Endothelial cell of umbilical vein (primary cell): ENCODE measurements at regions not wholly inside any gene's neighbourhood (a gene's known extent, or its start where the extent isn't known, plus 50 kb on each side); places are given as distances from the start of the nearest gene placed in this dataset.

Experiments used
- BruUV-seq: library from RNA; stranded (reverse); fragments of 400-500 nt; replicated peaks from 2 replicates; lab custom pipeline; 2021; lab: Mats Ljungman, UMichigan
- CTCF ChIA-PET: fragments of 300-600, 350-600 bp; sonication (Branson Sonifier 250); formaldehyde crosslinking; loops from one replicate; lab custom pipeline; 2021; ENCODE audit warnings: antibody characterized with exemption, inconsistent platforms; lab: Charles Lee
- POLR2A ChIA-PET: fragments of 300-600, 350-600 bp; sonication (Branson Sonifier 250); formaldehyde crosslinking; loops from one replicate; lab custom pipeline; 2021; ENCODE audit warnings: antibody characterized with exemption, inconsistent platforms; lab: Charles Lee
- DNase-seq: peaks from one replicate; pipeline ENCODE4 v3.0.0-alpha.2; 2011; ENCODE audit warnings: low read depth, low spot score
- FAIRE-seq: peaks from 2 replicates; lab custom pipeline; 2011; peaks lifted over from hg19 to GRCh38; lab: Jason Lieb, UNC
- H2AFZ ChIP-seq: 2 replicates; pipeline ENCODE4 v1.6.0; 2012; ENCODE audit warnings: low read depth, low read length, control low read depth, inconsistent platforms
- H3K27ac ChIP-seq: 2 replicates; pipeline ENCODE4 v1.5.1; 2011; ENCODE audit warnings: low read depth, mild to moderate bottlenecking, control low read depth, low read length, moderate library complexity; ENCODE audit not compliant: insufficient read depth
- H3K27me3 ChIP-seq, 2 experiments: 2 replicates each; pipeline versions ENCODE4 v1.6.0 to v1.6.1; 2011; ENCODE audit warnings: low read length in 2 of 2, mixed read lengths in 1 of 2; ENCODE audit not compliant: control insufficient read depth in 2 of 2, insufficient read depth in 2 of 2
- H3K36me3 ChIP-seq, 2 experiments: 2 replicates in 1 of 2; 3 replicates in 1 of 2; pipeline ENCODE4 v1.5.1; 2011; ENCODE audit warnings: low read length in 2 of 2, mild to moderate bottlenecking in 1 of 2, moderate library complexity in 1 of 2; ENCODE audit not compliant: control insufficient read depth in 2 of 2, insufficient read depth in 2 of 2; ENCODE audit errors: extremely low read depth in 1 of 2
- H3K4me1 ChIP-seq: 3 replicates; pipeline ENCODE4 v1.5.1; 2011; ENCODE audit warnings: mild to moderate bottlenecking, low read length; ENCODE audit not compliant: control insufficient read depth, insufficient read depth; ENCODE audit errors: extremely low read depth
- H3K4me2 ChIP-seq: 2 replicates; pipeline ENCODE4 v1.6.1; 2011; ENCODE audit warnings: low read length, control low read depth, mixed read lengths; ENCODE audit not compliant: insufficient read depth
- H3K4me3 ChIP-seq, 3 experiments: fragments of 200-600 bp in 1 of 3; sonication (generic), shearing (Covaris generic) in 1 of 3; replicated peaks in 1 of 3; 2 replicates each; pipeline ENCODE4 v1.5.1; 2011 to 2016; ENCODE audit warnings: control low read depth in 3 of 3, low read length in 3 of 3, mild to moderate bottlenecking in 2 of 3, inconsistent platforms in 1 of 3, low read depth in 1 of 3, moderate library complexity in 1 of 3; ENCODE audit not compliant: insufficient read depth in 1 of 3
- H3K79me2 ChIP-seq: 2 replicates; pipeline ENCODE4 v1.6.0; 2012; ENCODE audit warnings: low read length, inconsistent platforms; ENCODE audit not compliant: control insufficient read depth, insufficient read depth
- H3K9ac ChIP-seq: replicated peaks from 2 replicates; pipeline ENCODE3; 2011; ENCODE audit warnings: low read length, control low read depth; ENCODE audit not compliant: insufficient read depth; ENCODE audit errors: extremely low read depth
- H3K9me1 ChIP-seq: replicated peaks from 3 replicates; pipeline ENCODE4 v1.6.0; 2011; ENCODE audit warnings: mild to moderate bottlenecking, low read length; ENCODE audit not compliant: control insufficient read depth, insufficient read depth; ENCODE audit errors: extremely low read depth
- H3K9me3 ChIP-seq: replicated peaks from 2 replicates; pipeline ENCODE4 v1.5.1; 2012; ENCODE audit warnings: low read length, inconsistent platforms; ENCODE audit not compliant: control insufficient read depth, insufficient read depth
- H4K20me1 ChIP-seq: replicated peaks from 2 replicates; pipeline ENCODE3; 2011; ENCODE audit warnings: mild to moderate bottlenecking, low read length; ENCODE audit not compliant: control insufficient read depth, insufficient read depth; ENCODE audit errors: extremely low read depth
- EZH2 ChIP-seq: IDR thresholded peaks from 2 replicates; pipeline ENCODE4 v1.6.1; 2012; ENCODE audit warnings: borderline replicate concordance, low read depth, mild to moderate bottlenecking, moderate library complexity, low read length, inconsistent platforms; ENCODE audit not compliant: severe bottlenecking
- FOS ChIP-seq: IDR thresholded peaks from 2 replicates; pipeline ENCODE4 v1.6.1; 2011; ENCODE audit warnings: mild to moderate bottlenecking, low read length, moderate library complexity, borderline replicate concordance; ENCODE audit not compliant: insufficient read depth
- GATA2 ChIP-seq: IDR thresholded peaks from 2 replicates; pipeline ENCODE4 v1.7.0; 2011; ENCODE audit warnings: low read depth, mild to moderate bottlenecking, moderate library complexity, mixed read lengths, low read length; ENCODE audit not compliant: insufficient read length, insufficient read depth
- JUN ChIP-seq: IDR thresholded peaks from 2 replicates; pipeline ENCODE4 v1.6.1; 2011; ENCODE audit warnings: borderline replicate concordance, low read depth; ENCODE audit not compliant: insufficient read length, insufficient read depth
- MYC ChIP-seq: IDR thresholded peaks from one replicate; pipeline ENCODE4 v1.6.1; 2011; ENCODE audit warnings: mild to moderate bottlenecking, low read depth, low read length
- POLR2A ChIP-seq: IDR thresholded peaks from 2 replicates; pipeline ENCODE4 v1.6.1; 2012; ENCODE audit warnings: low read depth, mild to moderate bottlenecking, control low read depth, low read length
- POLR2AphosphoS5 ChIP-seq: IDR thresholded peaks from 2 replicates; pipeline ENCODE4 v1.6.1; 2012; ENCODE audit warnings: low read depth, mild to moderate bottlenecking, control low read depth, low read length, moderate library complexity; ENCODE audit not compliant: insufficient read depth
- dilution Hi-C: fragments of 300-500 bp; cut with MboI; formaldehyde crosslinking; loops from one replicate; pipeline ENCODE4 v1.15.0; 2019; ENCODE audit warnings: low sequenced_read_pairs; ENCODE audit not compliant: extremely low pct_ligation_motif_present
- intact Hi-C: fragments of 100-400 bp; cut with micrococcal nuclease; formaldehyde crosslinking; loops from one replicate; pipeline ENCODE4 v1.10.0; 2022
- TF ChIP-seq, protein P1 (sequence below), 2 donors: IDR thresholded peaks; 1 replicate in 1 of 2; 2 replicates in 1 of 2; pipeline ENCODE4 v1.5.1; 2011; ENCODE audit warnings: low read length in 2 of 2, mild to moderate bottlenecking in 2 of 2, moderate library complexity in 2 of 2, control low read depth in 1 of 2, inconsistent platforms in 1 of 2, low read depth in 1 of 2; ENCODE audit not compliant: insufficient read depth in 1 of 2; ENCODE audit errors: extremely low read depth in 1 of 2
- TF ChIP-seq, protein P2 (sequence below): IDR thresholded peaks from 2 replicates; pipeline ENCODE4 v1.6.1; 2011; ENCODE audit not compliant: insufficient read depth, insufficient read length

- dilution Hi-C loops = no loop called here
- CTCF ChIA-PET = no interaction called here
- no TSS peak for BruUV-seq
These were observed 86.8 kb upstream of the ZFP42 start for GRCh38 chr4:187908731-187909130.

GRCh38 chr4:187910741-187911140 lies 84.8 kb upstream of the ZFP42 start:
- intact Hi-C loops = no loop called here
- POLR2A ChIA-PET = no interaction called here
- Histone ChIP-seq H3K79me2 (no peaks in the 10 kb centered on the region), H3K36me3 (no peaks in the 10 kb centered on the region), H3K27ac (no peak overlapping the region), H3K9me1 (no peaks in the 10 kb centered on the region), H2AFZ (no peak overlapping the region), H4K20me1 (no peaks in the 10 kb centered on the region), H3K4me1 (no peaks in the 10 kb centered on the region), H3K4me3 (no peak overlapping the region), H3K4me2 (no peak overlapping the region), H3K27me3 (no peaks in the 10 kb centered on the region), H3K9me3 (peaks cover 2% of the 10 kb centered on the region), H3K9ac (no peak overlapping the region)
- FAIRE-seq (no peak), DNase-seq (no peak)
- dilution Hi-C loops = no loop called here
- TF ChIP-seq, protein P1, sequence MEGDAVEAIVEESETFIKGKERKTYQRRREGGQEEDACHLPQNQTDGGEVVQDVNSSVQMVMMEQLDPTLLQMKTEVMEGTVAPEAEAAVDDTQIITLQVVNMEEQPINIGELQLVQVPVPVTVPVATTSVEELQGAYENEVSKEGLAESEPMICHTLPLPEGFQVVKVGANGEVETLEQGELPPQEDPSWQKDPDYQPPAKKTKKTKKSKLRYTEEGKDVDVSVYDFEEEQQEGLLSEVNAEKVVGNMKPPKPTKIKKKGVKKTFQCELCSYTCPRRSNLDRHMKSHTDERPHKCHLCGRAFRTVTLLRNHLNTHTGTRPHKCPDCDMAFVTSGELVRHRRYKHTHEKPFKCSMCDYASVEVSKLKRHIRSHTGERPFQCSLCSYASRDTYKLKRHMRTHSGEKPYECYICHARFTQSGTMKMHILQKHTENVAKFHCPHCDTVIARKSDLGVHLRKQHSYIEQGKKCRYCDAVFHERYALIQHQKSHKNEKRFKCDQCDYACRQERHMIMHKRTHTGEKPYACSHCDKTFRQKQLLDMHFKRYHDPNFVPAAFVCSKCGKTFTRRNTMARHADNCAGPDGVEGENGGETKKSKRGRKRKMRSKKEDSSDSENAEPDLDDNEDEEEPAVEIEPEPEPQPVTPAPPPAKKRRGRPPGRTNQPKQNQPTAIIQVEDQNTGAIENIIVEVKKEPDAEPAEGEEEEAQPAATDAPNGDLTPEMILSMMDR (IDR thresholded peaks at IDR 0.05; ENCODE audit: extremely low read depth in 1 of 2, insufficient read depth in 1 of 2, low read depth in 1 of 2, low read length in 2 of 2) = no peak
- TF ChIP-seq JUN (no peak), FOS (no peak), MYC (no peak), GATA2 (no peak), POLR2A (no peak), POLR2AphosphoS5 (no peak), EZH2 (no peak)
- TF ChIP-seq, protein P2, sequence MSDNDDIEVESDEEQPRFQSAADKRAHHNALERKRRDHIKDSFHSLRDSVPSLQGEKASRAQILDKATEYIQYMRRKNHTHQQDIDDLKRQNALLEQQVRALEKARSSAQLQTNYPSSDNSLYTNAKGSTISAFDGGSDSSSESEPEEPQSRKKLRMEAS = no peak
- no TSS peak for BruUV-seq
- CTCF ChIA-PET = no interaction called here

More at GRCh38 chr4:187908731-187909130, 86.8 kb upstream of the ZFP42 start:
- H4K20me1 ChIP-seq = no peaks in the 10 kb centered on the region
- intact Hi-C loops = no loop called here
- H3K4me1 ChIP-seq = no peaks in the 10 kb centered on the region
- POLR2A ChIA-PET = no interaction called here
- H3K9me1 ChIP-seq = no peaks in the 10 kb centered on the region
- H3K27ac ChIP-seq = no peak overlapping the region
- no peak for TF ChIP-seq EZH2
- no peak for TF ChIP-seq JUN
- no peak for TF ChIP-seq POLR2AphosphoS5
- no peak for TF ChIP-seq MYC
- TF ChIP-seq POLR2A = no peak
- TF ChIP-seq, protein P1 (IDR thresholded peaks at IDR 0.05; ENCODE audit: extremely low read depth in 1 of 2, insufficient read depth in 1 of 2, low read depth in 1 of 2, low read length in 2 of 2) = no peak
- no peak for TF ChIP-seq GATA2
- H3K9me3 ChIP-seq = peaks cover 1% of the 10 kb centered on the region
- no peak for DNase-seq
- H3K79me2 ChIP-seq = no peaks in the 10 kb centered on the region
- H3K9ac ChIP-seq = no peak overlapping the region
- no peak overlapping the region for H3K4me3 ChIP-seq
- no peak for FAIRE-seq
- no peaks in the 10 kb centered on the region for H3K27me3 ChIP-seq
- H3K36me3 ChIP-seq = no peaks in the 10 kb centered on the region
- H2AFZ ChIP-seq = no peak overlapping the region
- H3K4me2 ChIP-seq = no peak overlapping the region
